ENCODE measurements at regions not wholly inside any gene's neighbourhood (a gene's known extent, or its start where the extent isn't known, plus 50 kb on each side); places are given as distances from the start of the nearest gene placed in this dataset.

GRCh38 chr16:73753931-73754330, 542.7 kb upstream of the PSMD7 start:
- no peaks in the 10 kb centered on the region for H3K79me2 ChIP-seq (ENCODE audit: insufficient read depth, low read length)
- H2AFZ ChIP-seq (ENCODE audit: low read length), result no peak overlapping the region
- H3K27me3 ChIP-seq (ENCODE audit: insufficient read depth, low read length), result no peaks in the 10 kb centered on the region
- H3K4me2 ChIP-seq (ENCODE audit: insufficient read depth, low read length), result no peak overlapping the region
- H4K20me1 ChIP-seq (ENCODE audit: insufficient read depth, low read length), result no peaks in the 10 kb centered on the region
- DNase-seq (ENCODE audit: insufficient read length, low spot score, missing footprints), result no peak
- H3K9me3 ChIP-seq (ENCODE audit: low read depth, low read length), result no peaks in the 10 kb centered on the region
- TF ChIP-seq CTCF (IDR thresholded peaks at IDR 0.05; ENCODE audit: extremely low read depth, low read depth, low read length), result no peak
- no peaks in the 10 kb centered on the region for H3K36me3 ChIP-seq (ENCODE audit: insufficient read depth, low read length)
- no peak overlapping the region for H3K4me3 ChIP-seq (ENCODE audit: insufficient read depth, low read length)
- no peaks in the 10 kb centered on the region for H3K4me1 ChIP-seq (ENCODE audit: insufficient read depth, low read length)
- H3K27ac ChIP-seq (ENCODE audit: low read depth, low read length), result no peak overlapping the region

- no peaks in the 10 kb centered on the region for H3K4me1 ChIP-seq (ENCODE audit: insufficient read depth, low read length)
Observed at GRCh38 chr16:73750639-73751038, 546.0 kb upstream of the PSMD7 start.

GRCh38 chr16:73747328-73747727, 549.3 kb upstream of the PSMD7 start:
- DNase-seq (ENCODE audit: insufficient read length, low spot score, missing footprints), result no peak
- Histone ChIP-seq H2AFZ (ENCODE audit: low read length) (no peak overlapping the region), H4K20me1 (ENCODE audit: insufficient read depth, low read length) (no peaks in the 10 kb centered on the region), H3K27ac (ENCODE audit: low read depth, low read length) (no peak overlapping the region), H3K36me3 (ENCODE audit: insufficient read depth, low read length) (no peaks in the 10 kb centered on the region), H3K4me1 (ENCODE audit: insufficient read depth, low read length) (no peaks in the 10 kb centered on the region), H3K4me3 (ENCODE audit: insufficient read depth, low read length) (no peak overlapping the region), H3K27me3 (ENCODE audit: insufficient read depth, low read length) (no peaks in the 10 kb centered on the region), H3K9me3 (ENCODE audit: low read depth, low read length) (no peaks in the 10 kb centered on the region), H3K79me2 (ENCODE audit: insufficient read depth, low read length) (no peaks in the 10 kb centered on the region), H3K4me2 (ENCODE audit: insufficient read depth, low read length) (no peak overlapping the region)
- no peak for TF ChIP-seq CTCF (IDR thresholded peaks at IDR 0.05; ENCODE audit: extremely low read depth, low read depth, low read length)

More at GRCh38 chr16:73750639-73751038, 546.0 kb upstream of the PSMD7 start:
- Histone ChIP-seq H3K4me2 (ENCODE audit: insufficient read depth, low read length) (no peak overlapping the region), H3K36me3 (ENCODE audit: insufficient read depth, low read length) (no peaks in the 10 kb centered on the region), H3K9me3 (ENCODE audit: low read depth, low read length) (no peaks in the 10 kb centered on the region), H3K4me3 (ENCODE audit: insufficient read depth, low read length) (no peak overlapping the region), H4K20me1 (ENCODE audit: insufficient read depth, low read length) (no peaks in the 10 kb centered on the region), H3K79me2 (ENCODE audit: insufficient read depth, low read length) (no peaks in the 10 kb centered on the region), H3K27ac (ENCODE audit: low read depth, low read length) (no peak overlapping the region), H2AFZ (ENCODE audit: low read length) (no peak overlapping the region), H3K27me3 (ENCODE audit: insufficient read depth, low read length) (no peaks in the 10 kb centered on the region)
- no peak for TF ChIP-seq CTCF (IDR thresholded peaks at IDR 0.05; ENCODE audit: extremely low read depth, low read depth, low read length)
- no peak for DNase-seq (ENCODE audit: insufficient read length, low spot score, missing footprints)

GRCh38 chr16:73746554-73746953, 550.1 kb upstream of the PSMD7 start:
- Histone ChIP-seq H3K27me3 (ENCODE audit: insufficient read depth, low read length) (no peaks in the 10 kb centered on the region), H3K27ac (ENCODE audit: low read depth, low read length) (no peak overlapping the region), H2AFZ (ENCODE audit: low read length) (no peak overlapping the region), H3K4me1 (ENCODE audit: insufficient read depth, low read length) (no peaks in the 10 kb centered on the region), H3K36me3 (ENCODE audit: insufficient read depth, low read length) (no peaks in the 10 kb centered on the region), H3K4me3 (ENCODE audit: insufficient read depth, low read length) (no peak overlapping the region), H3K79me2 (ENCODE audit: insufficient read depth, low read length) (no peaks in the 10 kb centered on the region), H3K4me2 (ENCODE audit: insufficient read depth, low read length) (no peak overlapping the region), H3K9me3 (ENCODE audit: low read depth, low read length) (no peaks in the 10 kb centered on the region), H4K20me1 (ENCODE audit: insufficient read depth, low read length) (no peaks in the 10 kb centered on the region)
- no peak for DNase-seq (ENCODE audit: insufficient read length, low spot score, missing footprints)
- TF ChIP-seq CTCF (IDR thresholded peaks at IDR 0.05; ENCODE audit: extremely low read depth, low read depth, low read length), result no peak
